COLO829 (cell line): ENCODE measurements at regions not wholly inside any gene's neighbourhood (a gene's known extent, or its start where the extent isn't known, plus 50 kb on each side); places are given as distances from the start of the nearest gene placed in this dataset.
"Not testable (repeated sequence)": the region's sequence is repeated elsewhere in the genome, so short reads cannot be mapped to it uniquely, and the experiment has no call there.

ENCODE experiments used
- DNase-seq: peaks from one replicate; pipeline ENCODE4 v3.0.0; 2012; ENCODE audit warnings: low spot score

DNA sequence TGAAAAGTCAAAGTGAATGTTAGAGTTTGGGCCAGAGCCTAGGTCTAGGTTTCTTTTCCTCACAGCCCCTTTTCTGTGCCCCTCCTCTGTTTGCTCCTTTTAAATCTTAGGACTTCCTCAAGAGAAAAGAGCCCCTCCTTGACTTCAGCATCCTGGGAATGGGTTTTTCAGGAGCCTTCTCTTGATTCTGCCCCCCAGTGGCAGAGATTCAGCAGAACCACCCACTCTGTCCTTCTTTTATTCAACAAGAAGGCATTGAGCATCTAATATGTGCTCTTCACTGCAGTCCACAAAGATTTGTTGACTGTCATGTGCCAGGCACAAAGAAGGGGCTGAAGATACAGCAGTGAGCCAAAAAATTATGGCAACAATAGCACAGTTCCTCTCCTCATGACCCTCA is 270.8 kb upstream of the CDH5 start:
- no peak for DNase-seq

DNA sequence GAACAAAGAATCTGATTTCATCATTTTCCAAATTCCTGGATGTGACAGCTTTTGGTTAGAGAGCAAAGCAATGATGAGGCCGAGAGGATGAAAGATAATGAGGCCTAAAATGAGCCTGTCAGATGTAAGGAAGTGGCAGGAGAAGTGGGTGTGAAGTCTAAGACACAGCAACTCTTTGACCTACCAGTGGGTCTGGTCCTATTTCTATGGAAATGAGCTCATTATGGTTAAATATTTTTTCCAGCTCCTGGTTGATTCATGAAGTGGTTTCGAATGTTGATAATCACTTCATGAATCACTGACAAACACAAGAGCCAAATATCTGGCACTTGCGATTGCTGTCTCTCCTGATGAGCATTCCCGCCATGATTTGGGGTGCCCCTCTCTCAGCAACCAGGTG is 273.3 kb upstream of the CDH5 start:
- no peak for DNase-seq

DNA sequence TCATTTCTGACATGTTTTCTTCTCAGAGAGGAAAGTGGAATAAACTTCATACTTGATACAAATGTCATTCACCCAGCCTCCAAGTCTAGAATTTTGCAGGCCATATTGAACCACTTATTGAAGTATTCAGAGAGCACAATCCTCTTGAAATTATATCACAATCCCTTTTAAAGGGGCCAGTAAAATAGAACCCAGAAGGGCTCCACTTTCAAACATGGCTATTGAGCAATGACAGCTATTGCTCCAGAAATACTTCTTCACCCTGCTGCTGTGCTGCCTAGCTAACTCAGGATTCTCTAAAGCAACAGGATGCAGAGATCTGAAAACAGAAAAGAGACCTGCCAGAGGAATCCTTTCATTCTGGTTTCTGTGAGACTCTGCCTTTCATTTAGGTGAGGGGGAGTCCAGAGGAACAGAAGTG is 275.0 kb upstream of the CDH5 start:
- DNase-seq: no peak

DNA sequence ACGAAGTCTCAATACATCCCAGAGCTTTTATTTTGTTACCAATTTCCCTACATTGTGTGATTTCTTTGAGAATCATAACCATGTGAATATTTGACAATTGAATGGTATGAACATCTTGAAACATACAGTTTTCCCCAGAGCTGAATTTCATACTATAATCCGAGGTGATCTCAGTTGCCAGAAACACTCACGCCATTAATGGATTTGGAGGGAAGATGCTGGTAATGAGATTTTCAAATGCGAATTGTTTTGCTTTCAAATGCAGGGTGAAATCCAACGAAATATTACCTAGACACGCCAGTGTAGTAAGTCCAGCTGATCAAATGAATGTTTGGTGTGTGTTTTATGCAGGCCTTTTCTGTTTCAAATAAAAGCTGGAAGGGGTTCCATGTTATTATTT is 277.8 kb upstream of the CDH5 start:
- no peak for DNase-seq

DNA sequence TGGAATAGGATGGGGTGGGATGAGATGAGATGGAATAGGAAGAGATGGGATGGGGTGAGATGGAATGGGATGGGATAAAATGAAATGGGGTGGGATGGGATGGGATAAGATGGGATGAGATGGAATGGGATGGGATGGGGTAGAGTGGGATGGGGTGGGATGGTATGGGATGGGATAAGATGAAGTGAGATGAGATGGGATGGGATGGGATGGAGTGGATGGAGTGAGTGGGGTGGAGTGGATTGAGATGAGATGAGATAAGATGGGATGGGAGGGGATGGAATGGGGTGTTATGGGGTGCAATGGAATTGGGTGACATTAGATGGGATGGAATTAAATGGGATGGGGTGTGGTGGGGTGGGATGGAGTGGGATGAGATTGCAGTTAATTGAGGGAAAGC is 279.2 kb upstream of the CDH5 start:
- DNase-seq: no peak

DNA sequence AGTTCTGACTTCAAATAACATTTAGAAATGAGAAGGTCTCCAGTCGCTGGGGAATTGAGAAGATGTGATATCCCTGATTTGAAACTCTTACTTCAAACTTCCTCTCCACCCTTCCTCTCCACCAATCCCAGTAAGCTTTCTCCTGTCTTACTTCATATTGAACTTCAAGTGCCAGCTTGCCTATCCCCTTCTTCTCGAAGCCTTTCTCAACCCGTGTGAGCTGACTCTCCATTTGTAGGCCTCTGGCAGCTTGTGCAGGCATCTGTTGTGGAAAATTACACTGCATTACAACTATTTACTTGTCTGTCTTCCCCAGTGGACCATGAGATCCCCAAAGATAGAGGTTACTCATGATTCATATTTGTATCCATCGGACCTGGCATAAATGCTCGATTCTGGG is 280.8 kb upstream of the CDH5 start:
- DNase-seq: no peak

DNA sequence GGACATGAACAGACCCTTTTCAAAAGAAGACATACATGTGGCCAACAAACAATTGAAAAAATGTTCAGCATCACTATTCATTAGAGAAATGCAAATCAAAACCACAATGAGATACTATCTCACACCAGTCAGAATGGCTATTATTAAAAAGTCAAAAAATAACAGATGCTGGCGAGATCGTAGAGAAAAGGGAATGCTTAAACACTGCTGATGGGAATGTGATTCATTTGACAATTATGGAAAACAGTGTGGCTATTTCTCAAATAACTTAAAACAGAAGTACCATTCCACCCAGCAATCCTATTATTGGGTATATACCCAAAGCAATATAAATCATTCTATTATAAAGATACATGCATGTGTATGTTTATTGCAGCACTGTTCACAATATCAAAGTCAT is 281.8 kb upstream of the CDH5 start:
- not testable (repeated sequence) for DNase-seq

DNA sequence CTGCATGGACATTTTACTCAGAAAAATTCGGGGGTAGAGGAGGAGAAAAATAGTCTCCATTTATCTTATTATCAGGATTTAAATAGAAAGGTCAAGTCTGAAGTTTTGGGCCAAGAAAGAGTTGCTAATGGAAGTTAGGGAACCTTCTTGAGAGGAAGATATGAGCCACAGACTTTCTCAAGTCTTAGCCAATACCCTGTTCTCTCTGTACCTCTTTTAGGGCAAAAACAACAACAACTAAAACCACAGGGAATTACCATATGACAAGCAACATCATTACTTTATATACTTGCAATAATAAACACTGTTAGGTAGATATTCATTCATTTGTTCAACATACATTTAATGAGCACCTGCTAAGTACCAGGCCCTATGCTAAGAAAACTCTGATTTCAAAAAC is 282.2 kb upstream of the CDH5 start:
- no peak for DNase-seq

DNA sequence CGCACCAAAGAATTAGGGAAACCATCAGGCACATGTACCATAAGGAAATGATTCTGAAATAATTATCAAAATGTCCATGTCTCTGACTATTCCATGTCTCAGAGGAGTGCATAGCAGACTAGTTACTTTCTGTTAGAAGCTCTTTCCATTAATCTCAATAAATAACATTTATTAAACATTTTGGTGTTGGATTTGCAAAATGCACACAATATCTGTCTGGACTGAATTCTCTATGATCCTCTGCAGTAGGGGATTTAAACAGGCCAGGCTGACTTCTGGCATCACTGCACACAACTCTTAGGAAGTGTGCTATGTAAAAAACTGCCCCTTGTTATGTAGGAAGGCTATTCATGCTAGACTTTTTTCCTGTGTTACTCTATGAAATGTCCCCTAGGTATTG is 283.3 kb upstream of the CDH5 start:
- no peak for DNase-seq

DNA sequence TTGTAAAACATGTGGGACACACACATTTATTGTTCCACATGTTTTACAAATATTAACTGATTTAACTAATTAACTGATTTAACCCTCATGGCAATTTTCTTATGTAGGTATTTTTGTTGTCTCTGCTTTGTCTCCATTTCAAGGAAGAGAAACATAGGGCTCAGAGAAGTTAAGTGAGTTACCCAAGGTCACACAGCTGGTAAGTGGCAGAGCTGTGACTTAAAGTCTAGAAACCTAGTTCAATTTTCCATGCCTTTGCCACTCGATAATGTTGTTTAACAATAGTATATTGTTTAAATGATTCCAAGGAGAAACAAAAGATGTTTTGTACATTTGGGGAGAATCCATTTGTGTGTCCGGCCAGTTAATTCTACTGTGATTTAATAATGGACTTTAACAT is 284.1 kb upstream of the CDH5 start:
- no peak for DNase-seq

DNA sequence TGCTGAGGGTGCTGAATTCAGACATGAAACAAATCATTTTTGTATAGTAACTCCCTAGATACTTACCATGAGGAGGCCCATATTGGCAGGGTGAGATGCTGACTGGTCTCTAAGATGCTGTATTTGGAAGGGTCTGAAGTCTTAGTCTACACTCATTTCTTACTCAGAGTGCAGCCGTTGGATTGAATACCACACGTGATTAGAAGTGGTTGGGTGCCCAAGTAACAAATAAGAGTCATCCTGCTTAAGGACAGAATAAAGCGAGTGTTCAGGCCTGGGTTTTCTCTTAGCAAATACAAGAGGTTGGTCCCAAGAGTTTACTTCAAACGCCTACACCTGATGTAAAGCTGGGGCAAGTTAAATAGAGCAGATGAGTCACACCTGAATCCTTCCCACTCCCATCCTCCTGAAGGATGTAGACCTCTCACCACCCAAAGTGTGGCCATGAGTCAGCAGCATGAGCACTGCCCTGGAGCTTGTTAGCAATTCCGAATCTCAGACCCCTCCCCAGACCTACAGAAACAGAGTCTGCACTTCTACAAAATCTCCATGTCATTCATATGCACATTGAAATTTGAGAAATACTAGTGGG is 284.6 kb upstream of the CDH5 start:
- peak; percentile 14 for DNase-seq

DNA sequence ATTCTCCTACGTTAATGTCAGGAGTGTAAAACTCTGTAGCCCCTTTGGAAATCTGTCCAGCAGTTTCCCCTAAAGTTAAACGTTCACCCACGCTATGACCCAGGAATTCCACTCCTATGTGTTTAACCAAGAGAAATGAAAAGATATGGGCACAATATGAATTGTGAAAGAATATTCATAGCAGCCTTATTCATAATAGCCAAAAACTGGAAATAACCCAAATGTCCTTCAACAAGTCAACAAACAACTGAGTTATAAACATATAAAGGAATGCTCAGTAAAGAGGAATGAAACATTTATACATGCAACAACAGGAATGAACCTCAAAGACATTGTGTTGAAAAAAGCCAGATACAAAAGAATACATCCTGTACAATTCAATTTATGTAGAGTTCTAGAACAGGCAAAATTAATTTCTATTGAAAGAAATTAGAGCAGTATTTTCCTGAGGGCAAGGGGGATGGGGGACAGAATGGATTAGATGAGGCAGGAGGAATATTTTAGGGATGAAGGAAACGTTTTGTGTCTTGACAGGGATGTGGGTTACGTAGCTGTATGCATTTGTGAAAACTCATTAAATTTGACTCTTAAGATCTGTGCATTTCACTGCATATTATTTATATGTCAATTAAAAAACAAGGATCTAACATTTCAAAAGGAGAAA is 286.7 kb upstream of the CDH5 start:
- DNase-seq: no peak

DNA sequence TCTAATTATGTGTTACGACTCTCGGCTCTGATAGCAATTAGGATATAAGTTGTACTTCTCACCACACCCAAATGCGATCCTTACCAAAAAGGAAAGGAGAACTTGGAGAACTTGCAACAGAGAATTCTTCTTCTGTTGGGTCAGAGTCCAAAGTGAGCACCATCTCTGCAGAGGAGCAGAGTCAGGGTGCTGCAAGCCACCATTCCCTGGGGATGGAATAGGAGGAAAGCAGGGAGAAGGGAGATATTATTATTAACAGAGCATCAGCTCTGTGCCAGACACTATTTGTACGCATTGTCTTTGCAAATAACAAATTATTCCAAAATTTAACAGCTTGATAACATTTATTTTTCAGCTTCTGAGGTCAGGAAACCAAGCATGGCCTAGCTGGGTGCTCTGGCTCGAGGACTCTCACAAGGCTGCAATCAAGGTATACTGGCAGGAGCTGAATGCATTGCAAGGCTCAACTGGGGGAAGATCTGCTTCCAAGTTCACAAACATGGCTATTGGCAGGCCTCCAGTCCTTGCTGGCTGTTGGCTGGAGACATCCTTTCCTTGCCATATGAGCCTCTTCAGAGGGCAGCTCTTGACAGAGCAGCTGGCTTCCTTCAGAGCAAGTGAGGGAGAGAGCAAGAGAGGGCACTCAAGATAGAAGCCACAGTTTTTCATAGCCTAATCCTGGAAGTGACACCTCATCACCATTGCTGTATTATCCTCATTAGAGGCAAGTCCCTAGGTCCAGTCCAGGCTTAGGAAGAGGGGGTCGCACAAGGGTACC is 296.2 kb upstream of the CDH5 start:
- DNase-seq: no peak

DNA sequence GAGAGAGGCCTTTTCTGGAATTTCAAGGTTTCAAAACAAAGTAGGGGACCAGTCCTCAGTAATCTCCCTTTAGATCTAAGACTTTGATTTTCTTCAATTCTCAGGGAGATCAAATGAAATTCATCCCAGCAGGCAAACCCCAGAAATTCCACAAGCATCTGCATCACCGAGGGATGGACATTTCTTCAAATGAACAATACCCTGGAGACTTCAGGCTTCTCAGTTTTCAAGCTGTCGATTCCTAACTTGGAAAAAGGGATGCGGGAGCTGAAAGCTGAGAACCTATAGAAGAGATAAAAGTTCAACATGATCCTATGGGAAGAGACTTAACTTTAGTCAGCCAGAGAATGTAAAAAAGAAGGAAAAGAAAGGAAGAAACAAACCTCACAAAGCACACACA is 296.9 kb upstream of the CDH5 start:
- DNase-seq: no peak

DNA sequence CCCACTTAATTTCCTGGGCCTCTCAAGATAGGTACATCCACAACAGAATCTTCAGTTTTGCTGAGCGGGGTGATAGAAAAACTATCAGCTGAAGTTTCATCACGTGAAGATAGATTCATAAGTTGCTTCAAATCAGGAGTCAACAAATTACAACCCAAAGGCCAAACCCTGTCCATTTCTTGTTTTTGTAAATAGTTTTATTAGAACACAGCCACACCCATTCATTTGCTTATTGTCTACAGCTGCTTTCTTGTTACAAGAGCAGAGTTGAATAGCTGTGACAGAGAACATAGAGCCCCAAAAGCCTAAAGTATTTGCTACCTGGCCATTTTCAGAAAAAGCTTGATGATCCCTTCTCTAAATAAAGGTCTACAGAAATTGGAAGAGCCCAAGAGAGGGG is 300.1 kb upstream of the CDH5 start:
- DNase-seq: no peak

DNA sequence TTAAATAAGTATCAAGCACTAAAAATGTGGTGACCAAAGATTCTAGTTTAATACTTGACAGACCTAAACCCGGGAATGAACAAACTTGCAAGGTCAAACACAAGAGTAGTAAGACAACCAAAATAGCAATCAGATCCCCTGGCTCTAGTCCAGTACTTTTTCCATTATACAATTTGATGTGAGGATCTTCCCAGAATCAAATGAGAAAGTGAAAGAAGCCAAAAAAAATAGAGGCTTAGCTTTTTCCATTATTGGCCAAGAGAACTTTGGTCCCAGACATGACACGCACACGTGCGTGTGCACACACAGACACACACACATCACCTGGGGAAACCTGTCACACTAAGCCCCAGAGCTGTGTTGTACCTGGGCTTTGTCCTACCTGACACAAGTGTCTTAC is 300.6 kb upstream of the CDH5 start:
- no peak for DNase-seq

DNA sequence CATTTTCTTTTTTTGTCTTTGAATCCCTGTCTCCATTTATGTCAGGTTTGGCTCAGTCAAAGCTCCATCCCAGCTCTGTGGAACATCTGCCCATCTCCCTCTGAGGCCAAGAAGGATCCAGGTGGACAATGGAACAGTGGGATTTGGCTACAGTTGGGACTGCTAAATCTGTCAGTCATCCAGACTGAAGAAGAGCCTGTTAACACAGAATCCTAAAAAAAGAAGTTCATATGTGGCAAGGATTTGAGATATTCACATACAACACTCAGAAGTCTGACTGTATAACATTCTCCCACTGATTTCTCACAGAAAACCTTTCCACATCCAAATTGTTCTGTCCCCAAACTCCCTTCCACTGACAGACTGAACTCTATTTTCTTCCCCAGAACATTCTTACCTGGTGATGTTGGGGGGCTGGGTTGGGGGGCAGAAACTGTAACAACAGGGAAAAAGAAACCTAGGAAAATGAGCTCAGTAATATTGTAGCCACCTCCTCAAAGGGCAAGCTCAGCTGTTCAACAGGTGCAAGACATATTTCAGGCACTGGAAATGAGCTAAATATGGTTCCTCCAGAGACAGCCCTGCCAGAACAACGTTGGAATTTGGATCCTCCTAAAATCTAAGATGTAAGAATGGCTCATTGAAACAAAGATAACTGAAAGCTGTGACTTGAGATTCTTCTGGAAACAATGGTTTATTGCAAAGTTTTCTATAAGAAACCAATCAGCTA is 301.5 kb upstream of the CDH5 start:
- no peak for DNase-seq

DNA sequence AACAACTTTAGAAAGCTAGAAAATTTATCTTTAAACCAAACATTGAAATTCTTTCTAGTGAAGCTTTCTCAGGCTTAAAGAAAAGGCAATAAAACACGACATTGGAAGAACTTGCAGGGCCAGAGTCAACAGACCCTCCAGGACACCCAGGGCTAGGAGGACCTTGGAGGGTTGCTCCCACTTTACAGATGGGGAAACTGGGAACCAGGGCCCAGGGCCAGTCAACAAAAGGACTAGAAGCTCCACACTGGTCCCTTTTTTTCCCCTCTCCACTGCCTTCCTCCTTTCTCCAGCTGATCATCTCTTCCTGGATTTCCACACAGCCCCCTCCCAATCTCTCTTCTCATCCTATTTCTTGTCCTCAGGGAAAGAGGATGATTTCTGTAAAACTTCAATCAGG is 307.7 kb upstream of the CDH5 start:
- no peak for DNase-seq

DNA sequence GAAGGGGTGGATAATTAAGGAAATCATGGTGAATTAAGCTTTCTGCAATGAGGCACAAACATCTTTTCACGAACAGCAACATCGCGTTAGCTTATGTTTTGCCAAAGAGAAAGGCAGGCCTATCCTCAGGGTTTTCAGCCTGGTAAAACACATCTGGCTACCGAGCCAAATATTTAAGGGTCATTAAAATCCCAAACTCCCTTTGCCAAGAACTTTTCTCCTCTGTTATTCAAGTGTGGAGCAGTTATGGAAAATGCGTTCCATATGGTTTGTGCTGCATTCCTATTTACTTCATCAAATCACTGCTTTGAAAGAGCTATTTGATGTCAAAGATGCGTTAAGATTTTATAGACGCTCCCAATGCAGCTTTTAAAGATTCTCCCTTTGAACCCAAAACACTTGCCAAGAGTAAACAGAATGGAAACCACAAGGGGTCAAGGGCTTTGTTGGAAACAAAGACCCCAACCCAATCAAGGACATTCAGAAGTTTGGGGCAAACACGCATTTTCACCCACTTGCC is 308.3 kb upstream of the CDH5 start:
- DNase-seq: no peak

DNA sequence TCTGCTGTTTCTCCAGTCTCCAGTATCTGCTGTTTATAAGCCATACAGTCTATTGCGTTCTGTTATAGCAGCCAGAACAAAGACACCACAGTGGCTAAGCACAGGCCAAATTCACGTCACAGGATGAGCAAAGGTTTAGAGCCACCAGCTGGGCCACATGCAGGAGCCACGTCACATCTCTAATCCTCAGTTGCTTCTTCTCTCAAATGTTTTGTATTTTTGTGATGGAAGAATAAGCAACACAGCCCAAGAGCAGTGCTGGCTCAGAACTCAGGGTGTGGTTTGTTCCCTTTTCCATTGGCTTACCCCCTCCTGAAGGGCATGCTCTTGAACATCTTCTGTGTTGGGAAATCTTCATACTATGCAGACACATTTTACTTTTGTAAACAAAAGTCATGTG is 309.4 kb upstream of the CDH5 start:
- DNase-seq: no peak

DNA sequence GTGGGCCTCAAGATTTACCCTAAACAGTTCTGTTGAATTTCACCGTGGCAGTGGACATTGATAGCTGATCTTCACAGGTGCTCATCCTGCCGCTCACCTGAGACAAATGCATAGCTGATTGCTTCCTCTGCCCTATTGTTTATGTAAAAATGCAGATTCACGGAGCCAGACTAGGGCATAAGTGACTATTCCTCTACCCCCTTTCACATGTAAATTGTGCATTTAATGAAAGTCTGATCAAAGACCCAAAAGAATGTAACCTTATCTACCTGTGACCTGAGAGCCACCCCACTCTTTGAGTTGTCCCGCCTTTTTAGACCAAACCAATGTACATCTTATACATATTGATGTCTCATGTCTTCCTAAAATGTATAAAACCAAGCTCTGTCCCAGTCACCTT is 312.4 kb upstream of the CDH5 start:
- no peak for DNase-seq

DNA sequence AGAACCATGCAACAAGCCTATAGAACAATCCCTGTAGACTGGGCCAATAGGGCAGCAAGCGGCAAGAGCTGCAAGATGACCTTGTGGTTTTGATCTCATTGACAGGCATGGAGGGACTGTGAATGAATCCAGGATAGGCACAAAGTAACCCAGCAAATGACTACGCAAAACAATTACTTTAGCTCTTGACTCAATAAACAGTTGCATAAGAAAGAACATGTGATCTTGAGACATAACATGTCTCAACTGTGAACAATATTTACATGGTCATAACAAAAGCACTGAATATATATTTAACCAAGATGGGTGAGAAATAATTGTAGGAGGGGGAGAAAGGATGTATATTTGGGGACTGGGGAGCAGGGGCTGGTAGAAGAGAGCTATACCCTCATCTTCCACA is 313.7 kb upstream of the CDH5 start:
- no peak for DNase-seq

DNA sequence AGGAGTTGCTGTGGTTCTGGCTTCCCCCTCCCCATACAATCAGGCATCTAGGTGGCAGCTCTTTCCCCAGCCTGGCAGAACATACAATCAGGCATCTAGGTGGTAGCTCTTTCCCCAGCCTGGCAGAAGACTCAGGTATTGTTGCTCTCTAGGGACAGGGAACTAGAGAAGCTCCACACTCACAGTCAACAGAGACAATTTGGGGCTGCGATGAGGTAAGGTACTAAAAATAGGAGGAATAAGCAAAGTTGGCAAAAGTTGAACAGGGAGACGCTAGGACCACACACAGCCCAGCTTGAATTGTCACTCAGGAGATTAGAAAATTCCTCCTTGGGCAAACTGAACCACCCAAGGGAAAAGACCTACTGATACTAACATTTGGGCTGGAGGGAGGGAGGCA is 315.5 kb upstream of the CDH5 start:
- no peak for DNase-seq
